A549 (cell line): ENCODE measurements at regions not wholly inside any gene's neighbourhood (a gene's known extent, or its start where the extent isn't known, plus 50 kb on each side); places are given as distances from the start of the nearest gene placed in this dataset.

Source experiments
- ATAC-seq, 2 experiments: fragments of 200-7000 bp in 1 of 2; fragments of >200 bp in 1 of 2; cut with Nextera tagmentation in 1 of 2; cut with Tn5 transposase in 1 of 2; 3 replicates each; pipeline versions ENCODE4 v1.8.0 to v1.9.1; 2018 to 2020; ENCODE audit warnings: mild to moderate bottlenecking in 1 of 2, moderate library complexity in 1 of 2
- CTCF ChIA-PET: fragments of 300-600 bp; sonication (Branson Sonifier 250); formaldehyde crosslinking; extraction: SDS; loops from one replicate; lab custom pipeline; 2021; ENCODE audit warnings: antibody characterized with exemption, inconsistent platforms; lab: Yijun Ruan, JAX
- POLR2A ChIA-PET: fragments of 350-600 bp; formaldehyde crosslinking; extraction: SDS; loops from one replicate; lab custom pipeline; 2021; ENCODE audit warnings: antibody characterized with exemption, inconsistent platforms; lab: Yijun Ruan, JAX
- DNase-seq, 2 experiments: peaks; one replicate each; pipeline versions ENCODE4 v3.0.0 to v3.0.0-alpha.2; 2011 to 2016; ENCODE audit warnings: low read depth in 1 of 2, low spot score in 1 of 2
- FAIRE-seq: peaks from 2 replicates; lab custom pipeline; 2011; peaks lifted over from hg19 to GRCh38; lab: Jason Lieb, UNC
- H3K27ac ChIP-seq, 2 experiments: fragments of >200 bp; sonication (Bioruptor Twin); formaldehyde crosslinking; 3 replicates each; pipeline ENCODE4 v1.5.1; 2016 to 2017
- H3K4me1 ChIP-seq: fragments of >200 bp; sonication (Bioruptor Twin); formaldehyde crosslinking; 3 replicates; pipeline ENCODE4 v1.6.1; 2016
- H3K4me2 ChIP-seq: fragments of >200 bp; sonication (Bioruptor Twin); formaldehyde crosslinking; 3 replicates; pipeline ENCODE4 v1.6.1; 2016
- H3K4me3 ChIP-seq: fragments of >200 bp; sonication (Bioruptor Twin); formaldehyde crosslinking; 3 replicates; pipeline ENCODE4 v1.5.1; 2016
- H3K9me3 ChIP-seq: fragments of >200 bp; sonication (Bioruptor Twin); formaldehyde crosslinking; 3 replicates; pipeline ENCODE4 v1.6.1; 2016
- BHLHE40 ChIP-seq: IDR thresholded peaks from 2 replicates; pipeline ENCODE4 v1.6.1; 2012; ENCODE audit warnings: low read depth, low read length, inconsistent platforms
- CBX2 ChIP-seq: fragments of 200-600 bp; sonication (generic); IDR thresholded peaks from 2 replicates; pipeline ENCODE4 v1.6.1; 2016; ENCODE audit warnings: low read depth, mild to moderate bottlenecking, borderline replicate concordance
- CHD4 ChIP-seq: fragments of 200-600 bp; sonication (generic); IDR thresholded peaks from 2 replicates; pipeline ENCODE4 v1.6.1; 2016; ENCODE audit warnings: antibody characterized with exemption, mild to moderate bottlenecking, borderline replicate concordance
- E2F6 ChIP-seq: IDR thresholded peaks from 2 replicates; pipeline ENCODE4 v1.6.1; 2012; ENCODE audit warnings: low read depth, borderline replicate concordance
- EHMT2 ChIP-seq: fragments of 200-600 bp; sonication (generic); IDR thresholded peaks from 2 replicates; pipeline ENCODE4 v1.6.1; 2016; ENCODE audit warnings: antibody characterized with exemption, low read depth, mild to moderate bottlenecking, moderate library complexity
- ELK1 ChIP-seq: fragments of 150-350 bp; IDR thresholded peaks from 2 replicates; pipeline ENCODE4 v1.6.1; 2014; ENCODE audit warnings: low read depth, mild to moderate bottlenecking, low read length
- FOSB ChIP-seq: fragments of 250-450 bp; sonication (Bioruptor Pico); IDR thresholded peaks from 2 replicates; pipeline ENCODE4 v1.5.0; 2020; ENCODE audit warnings: mild to moderate bottlenecking, moderate library complexity
- FOXS1 ChIP-seq: fragments of 250-450 bp; sonication (Bioruptor Pico); IDR thresholded peaks from 2 replicates; pipeline ENCODE4 v1.5.0; 2020; ENCODE audit warnings: mild to moderate bottlenecking, moderate library complexity
- GATA3 ChIP-seq: IDR thresholded peaks from 2 replicates; pipeline ENCODE4 v1.6.1; 2012; ENCODE audit warnings: borderline replicate concordance
- HDAC2 ChIP-seq: fragments of 200-600 bp; sonication (generic); IDR thresholded peaks from 2 replicates; pipeline ENCODE4 v1.6.1; 2016
- HOXA7 ChIP-seq: fragments of 250-450 bp; sonication (Bioruptor Pico); IDR thresholded peaks from 2 replicates; pipeline ENCODE4 v1.5.0; 2020; ENCODE audit warnings: mild to moderate bottlenecking, moderate library complexity
- HOXB5 ChIP-seq: fragments of 250-450 bp; sonication (Bioruptor Pico); IDR thresholded peaks from 2 replicates; pipeline ENCODE4 v1.5.0; 2020; ENCODE audit warnings: mild to moderate bottlenecking, moderate library complexity
- JUN ChIP-seq, 2 experiments: fragments of >200 bp; sonication (Bioruptor Twin); formaldehyde crosslinking; IDR thresholded peaks; 2 replicates in 1 of 2; 3 replicates in 1 of 2; pipeline ENCODE4 v1.6.1; 2016 to 2017
- JUNB ChIP-seq: fragments of >200 bp; sonication (Bioruptor Twin); formaldehyde crosslinking; IDR thresholded peaks from 2 replicates; pipeline ENCODE4 v1.6.1; 2016
- KDM1A ChIP-seq: fragments of 200-600 bp; sonication (generic); IDR thresholded peaks from 2 replicates; pipeline ENCODE4 v1.6.1; 2016; ENCODE audit warnings: low read depth, mild to moderate bottlenecking
- KDM5A ChIP-seq: fragments of 200-600 bp; sonication (generic); IDR thresholded peaks from 2 replicates; pipeline ENCODE4 v1.6.1; 2016; ENCODE audit warnings: antibody characterized with exemption, mild to moderate bottlenecking
- MAX ChIP-seq: IDR thresholded peaks from 2 replicates; pipeline ENCODE4 v1.6.1; 2012
- MYC ChIP-seq: IDR thresholded peaks from 2 replicates; pipeline ENCODE4 v1.6.1; 2012; ENCODE audit warnings: mild to moderate bottlenecking, inconsistent platforms, low read length, improper control_type of control experiment, borderline replicate concordance
- NFE2L2 ChIP-seq: fragments of 150-350 bp; conservative IDR thresholded peaks from 2 replicates; pipeline ENCODE4 v1.6.1; 2014; ENCODE audit warnings: low read length
- NPAS2 ChIP-seq: fragments of 250-450 bp; sonication (Bioruptor Pico); IDR thresholded peaks from 2 replicates; pipeline ENCODE4 v1.8.0; 2022; ENCODE audit warnings: mild to moderate bottlenecking, moderate library complexity, borderline replicate concordance
- NR3C1 ChIP-seq: fragments of >200 bp; sonication (Bioruptor Twin); formaldehyde crosslinking; IDR thresholded peaks from 3 replicates; pipeline ENCODE4 v1.6.1; 2017
- PBX3 ChIP-seq: IDR thresholded peaks from 2 replicates; pipeline ENCODE4 v1.6.1; 2012
- PHF8 ChIP-seq: fragments of 200-600 bp; sonication (generic); IDR thresholded peaks from 2 replicates; pipeline ENCODE4 v1.6.1; 2016; ENCODE audit warnings: low read depth, mild to moderate bottlenecking, antibody characterized with exemption, moderate library complexity, borderline replicate concordance
- POLR2A ChIP-seq: IDR thresholded peaks from 2 replicates; pipeline ENCODE4 v1.6.1; 2012; ENCODE audit warnings: mild to moderate bottlenecking, low read length
- RAD21 ChIP-seq, 2 experiments: fragments of >200 bp in 1 of 2; sonication (Bioruptor Twin) in 1 of 2; formaldehyde crosslinking in 1 of 2; IDR thresholded peaks in 1 of 2; conservative IDR thresholded peaks in 1 of 2; 2 replicates in 1 of 2; 3 replicates in 1 of 2; pipeline ENCODE4 v1.6.1; 2012 to 2018; ENCODE audit warnings: inconsistent platforms in 1 of 2
- RFX5 ChIP-seq: fragments of 450-650 bp; IDR thresholded peaks from 2 replicates; pipeline ENCODE4 v1.7.1; 2014; ENCODE audit warnings: antibody characterized with exemption, mild to moderate bottlenecking, moderate library complexity
- RNF2 ChIP-seq: fragments of 200-600 bp; sonication (generic); IDR thresholded peaks from 2 replicates; pipeline ENCODE4 v1.6.1; 2016; ENCODE audit warnings: low read depth, mild to moderate bottlenecking, antibody characterized with exemption, moderate library complexity, borderline replicate concordance
- SREBF2 ChIP-seq: fragments of 450-650 bp; IDR thresholded peaks from 2 replicates; pipeline ENCODE4 v1.6.1; 2014; ENCODE audit warnings: mild to moderate bottlenecking, moderate library complexity
- USF2 ChIP-seq: fragments of 450-650 bp; IDR thresholded peaks from 2 replicates; pipeline ENCODE4 v1.6.1; 2014; ENCODE audit warnings: antibody characterized with exemption
- ZFP36 ChIP-seq: fragments of 450-650 bp; IDR thresholded peaks from 2 replicates; pipeline ENCODE4 v1.6.1; 2014; ENCODE audit warnings: borderline replicate concordance; ENCODE audit not compliant: partially characterized antibody
- WGBS: methylation state at CpG from one replicate; pipeline ENCODE4 v1.1.6; 2017; ENCODE audit errors: missing lambda C conversion rate; 5-methylcytosine and 5-hydroxymethylcytosine counted together

GRCh38 chr12:90327793-90328743 is 619.4 kb upstream of the ATP2B1 start (continued):
- no peak for TF ChIP-seq MYC
- no peak for TF ChIP-seq FOXS1 (CRISPR knock-in tag)
- no peak for TF ChIP-seq RAD21 (conservative IDR thresholded peaks at IDR 0.05 in 1 of 2, IDR thresholded peaks at IDR 0.05 in 1 of 2)
- no peak for TF ChIP-seq HOXB5 (CRISPR knock-in tag)
- TF ChIP-seq, all 56 proteins: peak for 0

- FAIRE-seq (no peak), ATAC-seq (no peak), DNase-seq (no peak)
- POLR2A ChIA-PET, result no interaction called here
- WGBS, result 53% methylated on average over 1 of the region's 1 CpG
- Histone ChIP-seq H3K4me1 (no peaks in the 10 kb centered on the region), H3K27ac (no peak overlapping the region), H3K4me3 (no peak overlapping the region), H3K4me2 (no peak overlapping the region), H3K9me3 (no peaks in the 10 kb centered on the region)
- CTCF ChIA-PET, result no interaction called here
- TF ChIP-seq BHLHE40 (no peak), ELK1 (no peak), EHMT2 (no peak), CHD4 (no peak), GATA3 (no peak), ZFP36 (no peak), HOXA7 (CRISPR knock-in tag) (no peak), PHF8 (no peak), PBX3 (no peak), NFE2L2 (no peak), RFX5 (no peak)
Measured at GRCh38 chr12:90323217-90323616, 614.6 kb upstream of the ATP2B1 start.

GRCh38 chr12:90322006-90322405 is 613.4 kb upstream of the ATP2B1 start:
- Histone ChIP-seq H3K4me3 (no peak overlapping the region), H3K4me2 (no peak overlapping the region), H3K27ac (no peak overlapping the region), H3K9me3 (no peaks in the 10 kb centered on the region), H3K4me1 (no peaks in the 10 kb centered on the region)
- ChIA-PET POLR2A (no interaction called here), CTCF (no interaction called here)
- ATAC-seq (no peak), DNase-seq (no peak), FAIRE-seq (no peak)
- TF ChIP-seq CBX2 (no peak), HDAC2 (no peak), POLR2A (no peak), JUN (IDR thresholded peaks at IDR 0.05) (no peak), NFE2L2 (no peak), FOSB (CRISPR knock-in tag) (no peak), USF2 (no peak), CHD4 (no peak), HOXB5 (CRISPR knock-in tag) (no peak), KDM1A (no peak), E2F6 (no peak), MAX (no peak), MYC (no peak), NPAS2 (CRISPR knock-in tag) (no peak), RNF2 (no peak), NR3C1 (no peak), SREBF2 (no peak), JUNB (no peak), KDM5A (no peak), EHMT2 (no peak)
